GM18507 (cell line): ENCODE measurements at regions not wholly inside any gene's neighbourhood (a gene's known extent, or its start where the extent isn't known, plus 50 kb on each side); places are given as distances from the start of the nearest gene placed in this dataset.

Experiments
- DNase-seq: peaks from one replicate; pipeline ENCODE4 v3.0.0; 2011; ENCODE audit warnings: low read depth; ENCODE audit not compliant: insufficient read length; ENCODE audit errors: extremely low spot score
- FAIRE-seq: peaks from 2 replicates; lab custom pipeline; 2011; peaks lifted over from hg19 to GRCh38; lab: Jason Lieb, UNC

GRCh38 chr1:209229494-209230061, 353.9 kb upstream of the CAMK1G start:
- no peak for DNase-seq
- FAIRE-seq = no peak

- no peak for DNase-seq
- no peak for FAIRE-seq
These were observed 353.2 kb upstream of the CAMK1G start for GRCh38 chr1:209230314-209230713.

GRCh38 chr1:209231476-209232156, 351.9 kb upstream of the CAMK1G start:
- DNase-seq = no peak
- no peak for FAIRE-seq

GRCh38 chr1:209232197-209232596, 351.3 kb upstream of the CAMK1G start:
- no peak for DNase-seq
- no peak for FAIRE-seq

- FAIRE-seq = no peak
- DNase-seq = no peak
These were observed 350.8 kb upstream of the CAMK1G start for GRCh38 chr1:209232759-209233158.

- FAIRE-seq (no peak), DNase-seq (no peak)
These were observed 348.3 kb upstream of the CAMK1G start for GRCh38 chr1:209235166-209235565.

GRCh38 chr1:209238356-209238755, 345.2 kb upstream of the CAMK1G start:
- DNase-seq (no peak), FAIRE-seq (no peak)

GRCh38 chr1:209240351-209240750, 343.2 kb upstream of the CAMK1G start:
- no peak for FAIRE-seq
- no peak for DNase-seq

- no peak for FAIRE-seq
These were observed 342.0 kb upstream of the CAMK1G start for GRCh38 chr1:209241487-209241886.

GRCh38 chr1:209248649-209249279, 334.8 kb upstream of the CAMK1G start:
- peak; percentile 94 for FAIRE-seq
- peak; percentile 30 for DNase-seq

More at GRCh38 chr1:209241487-209241886, 342.0 kb upstream of the CAMK1G start:
- DNase-seq = no peak

- no peak for DNase-seq
- no peak for FAIRE-seq
These were observed 334.2 kb upstream of the CAMK1G start for GRCh38 chr1:209249280-209249670.

- DNase-seq (no peak), FAIRE-seq (no peak)
These were observed 333.6 kb upstream of the CAMK1G start for GRCh38 chr1:209249785-209250440.

GRCh38 chr1:209250861-209251636, 332.5 kb upstream of the CAMK1G start:
- FAIRE-seq (no peak), DNase-seq (no peak)

GRCh38 chr1:209256766-209257350, 326.7 kb upstream of the CAMK1G start:
- DNase-seq = no peak
- FAIRE-seq = no peak

GRCh38 chr1:209257454-209257853, 326.1 kb upstream of the CAMK1G start:
- no peak for DNase-seq
- FAIRE-seq = no peak

- no peak for DNase-seq
- FAIRE-seq = no peak
These were observed 323.4 kb upstream of the CAMK1G start for GRCh38 chr1:209260136-209260535.

- FAIRE-seq (no peak), DNase-seq (no peak)
These were observed 320.9 kb upstream of the CAMK1G start for GRCh38 chr1:209262631-209263030.

GRCh38 chr1:209265301-209265700, 318.2 kb upstream of the CAMK1G start:
- DNase-seq = no peak
- FAIRE-seq = no peak

GRCh38 chr1:209266590-209267205, 316.8 kb upstream of the CAMK1G start:
- FAIRE-seq = no peak
- no peak for DNase-seq
